SK-N-SH treated with all-trans-retinoic acid at 6 μM for 48 hours (cell line): ENCODE measurements at regions not wholly inside any gene's neighbourhood (a gene's known extent, or its start where the extent isn't known, plus 50 kb on each side); places are given as distances from the start of the nearest gene placed in this dataset.

Source experiments
- ARNTL ChIP-seq: fragments of 450-650 bp; formaldehyde crosslinking; IDR thresholded peaks from 2 replicates; pipeline ENCODE4 v1.5.0; 2020; ENCODE audit warnings: low read depth, mild to moderate bottlenecking, moderate library complexity, borderline replicate concordance
- CSDC2 ChIP-seq: fragments of 250-450 bp; sonication (Bioruptor Pico); IDR thresholded peaks from 2 replicates; pipeline ENCODE4 v1.5.0; 2020; ENCODE audit warnings: mild to moderate bottlenecking, moderate library complexity
- RARB ChIP-seq: fragments of 250-450 bp; sonication (Bioruptor Pico); IDR thresholded peaks from 2 replicates; pipeline ENCODE4 v1.8.0; 2021; ENCODE audit warnings: mild to moderate bottlenecking, moderate library complexity
- ZC3H10 ChIP-seq: fragments of 250-450 bp; sonication (Bioruptor Pico); IDR thresholded peaks from 2 replicates; pipeline ENCODE4 v1.5.1; 2021; ENCODE audit warnings: mild to moderate bottlenecking, moderate library complexity
- ZFP3 ChIP-seq: fragments of 250-450 bp; sonication (Bioruptor Pico); IDR thresholded peaks from 2 replicates; pipeline ENCODE4 v1.5.0; 2020; ENCODE audit warnings: mild to moderate bottlenecking, moderate library complexity
- ZFP30 ChIP-seq: fragments of 450-650 bp; formaldehyde crosslinking; IDR thresholded peaks from 2 replicates; pipeline ENCODE4 v1.5.0; 2022; ENCODE audit warnings: mild to moderate bottlenecking, moderate library complexity
- ZNF70 ChIP-seq: fragments of 450-650 bp; formaldehyde crosslinking; IDR thresholded peaks from 2 replicates; pipeline ENCODE4 v1.5.0; 2020; ENCODE audit warnings: mild to moderate bottlenecking, moderate library complexity
- ZNF8 ChIP-seq: fragments of 450-650 bp; formaldehyde crosslinking; IDR thresholded peaks from 2 replicates; pipeline ENCODE4 v1.5.0; 2020; ENCODE audit warnings: mild to moderate bottlenecking, moderate library complexity
- TF ChIP-seq, protein P1 (sequence below): fragments of 250-450 bp; sonication (Bioruptor Pico); IDR thresholded peaks from 2 replicates; pipeline ENCODE4 v1.8.0; 2021; ENCODE audit warnings: low read depth, mild to moderate bottlenecking, moderate library complexity, borderline replicate concordance
- TF ChIP-seq, protein P2 (sequence below): fragments of 250-450 bp; sonication (Bioruptor Pico); IDR thresholded peaks from 2 replicates; pipeline ENCODE4 v1.5.1; 2020; ENCODE audit warnings: low read depth, mild to moderate bottlenecking, moderate library complexity
- TF ChIP-seq, protein P3 (sequence below): fragments of 250-450 bp; sonication (Bioruptor Pico); IDR thresholded peaks from 2 replicates; pipeline ENCODE4 v1.8.0; 2020; ENCODE audit warnings: mild to moderate bottlenecking, moderate library complexity, borderline replicate concordance

GRCh38 chr1:232890340-232890943 lies 60.0 kb upstream of the NTPCR start:
- TF ChIP-seq, protein P1, sequence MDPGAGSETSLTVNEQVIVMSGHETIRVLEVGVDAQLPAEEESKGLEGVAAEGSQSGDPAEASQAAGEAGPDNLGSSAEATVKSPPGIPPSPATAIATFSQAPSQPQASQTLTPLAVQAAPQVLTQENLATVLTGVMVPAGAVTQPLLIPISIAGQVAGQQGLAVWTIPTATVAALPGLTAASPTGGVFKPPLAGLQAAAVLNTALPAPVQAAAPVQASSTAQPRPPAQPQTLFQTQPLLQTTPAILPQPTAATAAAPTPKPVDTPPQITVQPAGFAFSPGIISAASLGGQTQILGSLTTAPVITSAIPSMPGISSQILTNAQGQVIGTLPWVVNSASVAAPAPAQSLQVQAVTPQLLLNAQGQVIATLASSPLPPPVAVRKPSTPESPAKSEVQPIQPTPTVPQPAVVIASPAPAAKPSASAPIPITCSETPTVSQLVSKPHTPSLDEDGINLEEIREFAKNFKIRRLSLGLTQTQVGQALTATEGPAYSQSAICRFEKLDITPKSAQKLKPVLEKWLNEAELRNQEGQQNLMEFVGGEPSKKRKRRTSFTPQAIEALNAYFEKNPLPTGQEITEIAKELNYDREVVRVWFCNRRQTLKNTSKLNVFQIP (CRISPR knock-in tag), result no peak
- no peak for TF ChIP-seq ZFP30 (CRISPR knock-in tag)
- TF ChIP-seq, protein P2, sequence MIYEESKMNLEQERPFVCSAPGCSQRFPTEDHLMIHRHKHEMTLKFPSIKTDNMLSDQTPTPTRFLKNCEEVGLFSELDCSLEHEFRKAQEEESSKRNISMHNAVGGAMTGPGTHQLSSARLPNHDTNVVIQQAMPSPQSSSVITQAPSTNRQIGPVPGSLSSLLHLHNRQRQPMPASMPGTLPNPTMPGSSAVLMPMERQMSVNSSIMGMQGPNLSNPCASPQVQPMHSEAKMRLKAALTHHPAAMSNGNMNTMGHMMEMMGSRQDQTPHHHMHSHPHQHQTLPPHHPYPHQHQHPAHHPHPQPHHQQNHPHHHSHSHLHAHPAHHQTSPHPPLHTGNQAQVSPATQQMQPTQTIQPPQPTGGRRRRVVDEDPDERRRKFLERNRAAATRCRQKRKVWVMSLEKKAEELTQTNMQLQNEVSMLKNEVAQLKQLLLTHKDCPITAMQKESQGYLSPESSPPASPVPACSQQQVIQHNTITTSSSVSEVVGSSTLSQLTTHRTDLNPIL, result no peak
- no peak for TF ChIP-seq RARB (CRISPR knock-in tag)
- TF ChIP-seq CSDC2 (CRISPR knock-in tag), result no peak
- no peak for TF ChIP-seq ZFP3
- TF ChIP-seq ZNF70 (CRISPR knock-in tag), result no peak
- no peak for TF ChIP-seq ZNF8 (CRISPR knock-in tag)
- TF ChIP-seq, protein P3, sequence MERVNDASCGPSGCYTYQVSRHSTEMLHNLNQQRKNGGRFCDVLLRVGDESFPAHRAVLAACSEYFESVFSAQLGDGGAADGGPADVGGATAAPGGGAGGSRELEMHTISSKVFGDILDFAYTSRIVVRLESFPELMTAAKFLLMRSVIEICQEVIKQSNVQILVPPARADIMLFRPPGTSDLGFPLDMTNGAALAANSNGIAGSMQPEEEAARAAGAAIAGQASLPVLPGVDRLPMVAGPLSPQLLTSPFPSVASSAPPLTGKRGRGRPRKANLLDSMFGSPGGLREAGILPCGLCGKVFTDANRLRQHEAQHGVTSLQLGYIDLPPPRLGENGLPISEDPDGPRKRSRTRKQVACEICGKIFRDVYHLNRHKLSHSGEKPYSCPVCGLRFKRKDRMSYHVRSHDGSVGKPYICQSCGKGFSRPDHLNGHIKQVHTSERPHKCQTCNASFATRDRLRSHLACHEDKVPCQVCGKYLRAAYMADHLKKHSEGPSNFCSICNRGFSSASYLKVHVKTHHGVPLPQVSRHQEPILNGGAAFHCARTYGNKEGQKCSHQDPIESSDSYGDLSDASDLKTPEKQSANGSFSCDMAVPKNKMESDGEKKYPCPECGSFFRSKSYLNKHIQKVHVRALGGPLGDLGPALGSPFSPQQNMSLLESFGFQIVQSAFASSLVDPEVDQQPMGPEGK, result no peak
- no peak for TF ChIP-seq ARNTL
- TF ChIP-seq ZC3H10 (CRISPR knock-in tag), result no peak
